ENCODE measurements at regions not wholly inside any gene's neighbourhood (a gene's known extent, or its start where the extent isn't known, plus 50 kb on each side); places are given as distances from the start of the nearest gene placed in this dataset.

DNA sequence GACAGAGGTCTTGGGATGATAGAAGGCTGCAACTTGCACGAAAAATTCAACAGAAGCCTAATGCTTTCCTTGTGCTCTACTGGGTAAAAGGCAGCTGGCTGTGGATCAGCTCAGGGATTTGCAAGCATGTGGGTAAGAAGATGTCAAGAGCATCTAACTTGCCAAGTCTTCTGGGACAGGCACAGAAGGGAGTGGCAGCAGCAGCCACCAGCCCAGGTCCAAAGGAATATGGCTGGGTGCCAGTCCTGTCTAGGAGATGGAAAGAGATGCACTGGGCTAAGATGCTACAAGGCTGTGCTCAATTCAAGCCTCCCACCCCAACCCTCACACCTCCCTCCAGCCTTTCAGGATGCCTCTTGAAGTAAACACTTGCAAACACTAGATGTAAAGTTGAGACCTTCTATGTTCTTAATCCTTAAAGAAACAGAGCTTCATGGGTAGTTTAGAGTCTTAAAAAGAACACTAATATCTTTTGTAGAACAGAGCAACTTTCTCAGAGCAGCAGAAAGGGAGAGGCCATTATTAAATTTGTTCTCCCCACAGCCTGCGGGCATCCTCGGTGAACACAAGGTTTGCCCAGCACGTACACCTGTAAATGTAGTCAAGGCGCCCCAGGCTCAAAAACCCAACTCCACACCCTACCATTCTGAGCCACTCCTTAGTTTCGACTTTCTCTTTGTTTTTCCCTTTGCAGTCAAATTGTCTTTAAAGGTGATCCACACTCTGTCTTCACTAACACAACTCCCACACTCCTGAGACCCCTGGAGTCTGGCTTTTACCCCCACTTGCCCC, 64.6 kb upstream of the BCAR3 start:
- FAIRE-seq = peak; percentile 40

DNA sequence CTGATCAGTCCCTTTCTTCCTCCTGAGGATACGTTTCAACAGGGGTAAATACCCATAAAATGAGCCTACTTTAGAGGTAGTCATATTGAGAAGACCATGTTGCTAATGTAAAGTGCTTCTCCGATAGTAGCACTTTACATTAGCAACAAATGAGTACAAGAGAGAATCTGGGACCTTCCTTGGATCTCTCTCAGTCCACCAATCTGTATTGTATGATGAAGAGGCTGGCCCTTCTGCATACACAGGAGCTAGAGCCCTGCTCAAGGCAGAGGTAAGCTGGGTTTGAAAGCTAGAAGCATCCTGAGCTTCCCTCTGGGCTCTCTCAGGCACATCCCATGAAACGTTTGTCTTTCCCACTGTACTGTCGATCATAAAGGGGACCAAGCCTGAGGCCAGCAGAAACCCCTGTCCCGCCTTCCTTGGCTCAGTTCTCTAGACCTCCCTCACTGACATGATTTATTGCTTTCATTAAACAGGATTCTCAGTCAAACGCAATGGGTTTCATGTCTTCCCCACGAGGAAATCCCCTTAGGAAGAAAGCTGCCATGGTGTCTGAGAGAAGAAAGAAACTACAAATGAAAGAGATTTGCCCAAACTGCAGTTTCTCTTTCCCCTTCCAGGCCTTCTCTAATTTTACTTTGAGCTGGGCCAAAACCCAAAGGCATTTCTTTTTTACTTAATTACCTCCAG, 62.8 kb upstream of the BCAR3 start:
- FAIRE-seq = peak; percentile 72
- no peak for DNase-seq (ENCODE audit: insufficient read length, low spot score)

More for the DNA sequence above, 64.6 kb upstream of the BCAR3 start:
- no peak for DNase-seq (ENCODE audit: insufficient read length, low spot score)

DNA sequence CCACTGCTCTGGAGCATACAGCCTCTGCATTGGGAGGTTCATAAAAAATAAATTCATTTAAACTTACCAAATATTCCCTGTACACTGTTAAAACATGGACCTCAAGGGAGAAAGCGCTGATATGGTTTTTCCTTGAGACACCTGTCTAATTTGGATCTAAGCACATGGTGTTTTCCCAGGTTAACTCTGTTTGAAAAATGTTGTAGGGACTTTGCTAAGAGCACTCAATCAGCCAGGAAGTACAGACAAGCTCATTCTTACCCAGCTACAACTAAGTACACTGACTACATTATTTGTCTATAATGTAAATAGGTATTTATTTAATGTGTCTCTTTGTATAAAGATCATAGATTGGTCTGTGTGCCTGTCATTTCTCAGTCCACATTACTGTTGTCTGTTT, 61.8 kb upstream of the BCAR3 start:
- no peak for FAIRE-seq

DNA sequence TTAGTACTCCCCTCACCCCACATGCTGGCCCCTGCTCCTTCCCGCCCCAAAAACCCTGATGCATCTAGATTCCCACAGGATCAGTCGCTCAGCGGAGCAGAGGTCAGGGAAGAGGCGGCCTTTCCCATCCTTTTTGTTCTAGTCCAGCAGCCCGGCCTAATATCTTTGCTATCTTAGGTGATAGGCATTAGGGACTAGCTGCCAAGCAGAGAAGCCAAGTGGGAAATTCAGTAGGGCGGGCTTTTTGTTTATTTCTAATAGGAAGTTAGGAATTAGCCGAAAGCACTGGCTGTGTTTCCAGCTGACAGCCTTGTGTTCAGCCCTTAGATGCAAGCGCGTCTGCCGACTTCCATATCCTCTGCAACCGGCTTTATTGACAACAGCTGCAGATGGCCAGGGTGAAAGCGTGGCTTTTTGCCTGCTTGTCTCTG, 59.0 kb upstream of the BCAR3 start:
- no peak for FAIRE-seq

More for the DNA sequence above, 61.8 kb upstream of the BCAR3 start:
- DNase-seq (ENCODE audit: insufficient read length, low spot score) = no peak

DNA sequence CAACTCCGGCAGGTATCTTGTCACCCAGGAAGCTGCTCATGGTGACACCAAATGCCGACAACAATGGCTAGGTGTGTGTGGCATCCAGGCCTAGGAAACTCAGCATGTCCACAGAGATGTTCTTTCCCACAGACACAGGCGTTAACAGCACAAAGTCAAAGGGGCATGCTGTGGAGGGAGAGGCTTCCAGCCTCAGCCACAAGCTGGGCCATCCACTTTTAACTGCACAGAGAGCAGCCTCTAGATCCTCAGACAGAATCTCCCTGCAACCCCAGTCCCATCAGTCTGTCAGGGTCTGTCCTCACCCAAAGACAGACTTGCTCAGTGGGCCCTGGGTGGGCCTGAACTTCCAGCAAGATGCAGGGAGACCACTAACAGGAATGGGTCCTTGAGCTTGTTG, 58.5 kb upstream of the BCAR3 start:
- FAIRE-seq = no peak
- no peak for DNase-seq (ENCODE audit: insufficient read length, low spot score)

More for the DNA sequence above, 59.0 kb upstream of the BCAR3 start:
- no peak for DNase-seq (ENCODE audit: insufficient read length, low spot score)

DNA sequence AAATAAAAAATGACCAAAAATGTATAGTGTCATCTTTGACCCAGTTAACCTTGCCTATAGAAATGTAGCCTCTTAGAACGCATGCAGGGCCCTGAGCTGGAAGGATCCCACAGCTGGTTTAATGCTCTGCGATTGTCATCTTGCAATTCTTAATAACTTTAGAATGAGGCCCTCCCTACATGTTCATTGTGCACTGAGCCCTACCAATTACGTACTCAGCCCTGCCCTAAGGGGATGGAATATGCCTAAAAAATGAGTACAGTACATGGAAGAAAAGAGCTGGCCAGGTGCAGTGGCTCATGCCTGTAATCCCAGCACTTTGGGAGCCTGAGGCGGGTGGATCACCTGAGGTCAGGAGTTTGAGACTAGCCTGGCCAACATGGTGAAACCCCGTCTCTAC, 57.8 kb upstream of the BCAR3 start:
- FAIRE-seq (no peak), DNase-seq (ENCODE audit: insufficient read length, low spot score) (no peak)

DNA sequence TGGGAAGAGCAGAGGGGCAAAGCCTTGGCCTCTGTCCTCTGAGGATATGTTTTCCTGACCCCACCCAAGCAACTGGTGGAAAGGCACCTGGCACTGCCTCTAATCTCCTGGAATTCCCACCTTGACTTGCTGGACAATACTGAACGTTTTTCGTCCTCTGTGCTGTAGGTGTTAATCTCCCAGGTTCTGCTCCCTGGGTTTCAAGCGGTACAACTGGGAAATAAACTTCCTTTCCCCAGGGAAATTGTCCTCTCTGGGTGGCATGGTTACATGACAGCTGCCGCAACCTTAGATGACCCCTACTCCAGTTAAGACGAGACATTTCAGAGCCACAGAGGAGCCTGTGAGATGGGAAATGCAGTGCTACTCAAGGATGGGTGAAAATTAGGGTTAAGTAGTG, 57.3 kb upstream of the BCAR3 start:
- FAIRE-seq (no peak), DNase-seq (ENCODE audit: insufficient read length, low spot score) (no peak)

DNA sequence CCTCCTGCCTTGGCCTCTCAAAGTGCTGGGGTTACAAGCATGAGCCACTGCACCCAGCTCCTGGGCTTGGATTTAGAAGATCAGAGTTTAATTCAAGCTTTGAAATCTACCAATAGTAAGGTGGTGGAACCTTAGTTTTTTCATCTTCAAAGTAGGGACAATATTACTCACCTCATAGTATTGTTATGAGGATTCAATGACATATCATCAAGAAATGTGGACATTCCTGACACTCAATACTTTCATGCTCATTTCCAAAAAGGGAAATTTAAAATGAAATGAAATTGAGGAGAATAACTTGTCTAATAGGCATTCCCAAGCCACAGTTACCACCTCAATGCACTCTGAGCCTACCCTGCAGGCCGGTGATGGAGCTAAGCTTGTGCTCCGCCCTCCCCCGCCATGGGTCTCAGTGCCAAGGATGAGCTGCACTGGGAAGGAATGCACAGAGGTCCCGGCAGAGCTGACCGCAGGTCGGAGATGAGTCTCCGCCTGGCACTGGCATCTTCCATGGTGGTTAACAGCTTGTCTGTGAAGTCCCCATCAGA, 56.5 kb upstream of the BCAR3 start:
- FAIRE-seq = no peak
- no peak for DNase-seq (ENCODE audit: insufficient read length, low spot score)

DNA sequence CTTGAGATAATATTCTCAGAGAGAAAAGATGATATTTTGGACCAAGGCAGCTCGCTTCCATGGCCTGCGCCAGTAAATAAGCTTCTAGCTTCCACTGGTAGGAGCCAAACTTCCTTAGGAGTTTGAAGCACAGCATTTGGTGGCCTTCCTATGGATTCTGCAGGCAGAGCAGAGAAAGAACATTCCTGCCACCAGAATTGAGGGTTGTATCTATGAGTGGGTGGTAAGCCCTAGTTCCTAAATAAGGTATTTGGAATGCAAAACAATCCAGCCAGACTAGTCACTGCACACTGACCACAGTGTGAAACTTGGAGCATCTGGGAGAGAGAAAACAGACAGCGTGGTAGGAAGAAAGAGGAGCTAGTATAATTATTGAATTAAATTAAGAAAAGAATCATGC, 54.1 kb upstream of the BCAR3 start:
- DNase-seq (ENCODE audit: insufficient read length, low spot score) = no peak
- FAIRE-seq = no peak

DNA sequence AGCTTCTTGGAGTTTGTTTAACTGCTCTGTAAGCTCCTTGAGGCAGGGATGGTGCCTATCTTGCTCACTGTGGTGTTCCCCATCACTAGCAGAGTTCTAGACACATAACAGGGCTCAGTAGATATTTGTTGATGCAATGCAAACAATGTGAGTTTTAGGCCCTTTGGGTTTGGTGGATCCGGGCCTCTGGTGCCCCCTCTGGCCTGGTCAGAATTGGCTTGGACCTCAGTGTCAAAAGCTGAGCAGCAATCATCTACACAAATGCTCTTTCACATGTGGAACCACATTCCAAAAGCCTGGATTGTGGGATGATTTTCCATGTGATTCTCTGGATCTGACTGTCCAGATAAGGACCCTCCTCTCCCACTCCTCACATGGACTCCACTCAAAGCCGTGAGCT, 53.4 kb upstream of the BCAR3 start:
- no peak for DNase-seq (ENCODE audit: insufficient read length, low spot score)
- peak; percentile 26 for FAIRE-seq

DNA sequence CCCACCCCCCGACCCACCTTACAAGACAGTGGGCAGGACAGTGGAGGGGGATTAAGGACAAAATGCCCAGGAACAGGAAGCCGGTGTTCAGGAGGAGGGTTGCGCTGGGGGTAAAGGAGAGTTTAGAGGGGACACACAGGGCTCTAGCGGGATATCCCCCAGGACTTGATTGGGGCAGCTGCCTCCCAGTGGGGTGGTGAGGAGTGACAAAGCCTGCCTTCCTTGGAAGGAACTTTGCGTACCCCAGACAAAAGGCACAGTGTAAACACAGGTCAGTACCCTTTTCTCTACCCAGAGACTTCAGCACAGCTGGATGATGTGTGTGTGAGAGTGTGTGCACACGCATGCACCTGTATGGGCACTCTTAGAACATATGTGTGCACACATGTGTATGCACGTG, 51.7 kb upstream of the BCAR3 start:
- FAIRE-seq = no peak

DNA sequence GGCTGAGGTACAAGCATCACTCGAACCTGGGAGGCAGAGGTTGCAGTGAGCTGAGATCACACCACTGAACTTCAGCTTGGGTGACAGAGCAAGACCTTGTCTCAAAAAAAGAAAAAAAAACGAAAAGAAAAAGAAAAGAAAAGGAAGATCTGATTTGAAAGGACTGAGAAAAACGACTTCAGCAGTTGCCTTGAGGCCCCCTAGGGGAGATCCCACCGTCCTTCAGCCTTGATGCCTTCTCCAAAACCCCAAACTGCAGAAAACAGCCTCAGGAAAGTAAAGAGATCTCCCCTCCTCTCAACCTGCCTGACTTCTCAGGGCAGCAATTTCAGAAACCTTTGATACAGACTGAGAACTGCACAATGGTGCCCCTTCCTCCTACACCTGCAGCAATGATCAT, 50.9 kb upstream of the BCAR3 start:
- no peak for DNase-seq (ENCODE audit: insufficient read length, low spot score)
- FAIRE-seq = no peak

More for the DNA sequence above, 51.7 kb upstream of the BCAR3 start:
- DNase-seq (ENCODE audit: insufficient read length, low spot score) = no peak
